Mesothelial cell of epicardium (in vitro differentiated cells): ENCODE measurements at regions not wholly inside any gene's neighbourhood (a gene's known extent, or its start where the extent isn't known, plus 50 kb on each side); places are given as distances from the start of the nearest gene placed in this dataset.

Source experiments
- DNase-seq, 2 experiments: peaks; one replicate each; pipeline ENCODE4 v3.0.0; 2021; ENCODE audit warnings: low spot score in 2 of 2; ENCODE audit not compliant: unreplicated experiment in 2 of 2
- H3K27ac Mint-ChIP-seq: 2 replicates; pipeline ENCODE4 v1.8.0; 2021; ENCODE audit warnings: mixed read lengths
- H3K27me3 Mint-ChIP-seq: 2 replicates; pipeline ENCODE4 v1.8.0; 2021; ENCODE audit warnings: low read depth, mixed read lengths
- H3K36me3 Mint-ChIP-seq: 2 replicates; pipeline ENCODE4 v1.8.0; 2021; ENCODE audit warnings: mixed read lengths
- H3K4me1 Mint-ChIP-seq: 2 replicates; pipeline ENCODE4 v1.8.0; 2021; ENCODE audit warnings: mixed read lengths
- H3K4me3 Mint-ChIP-seq: 2 replicates; pipeline ENCODE4 v1.8.0; 2021; ENCODE audit warnings: mild to moderate bottlenecking, moderate library complexity, mixed read lengths
- H3K9me3 Mint-ChIP-seq: 2 replicates; pipeline ENCODE4 v1.8.0; 2021; ENCODE audit warnings: mixed read lengths
- CTCF ChIP-seq: fragments of 200-600 bp; sonication (generic); IDR thresholded peaks from one replicate; pipeline ENCODE4 v1.5.0; 2021; ENCODE audit warnings: antibody characterized with exemption; ENCODE audit not compliant: unreplicated experiment

GRCh38 chr14:100988956-100989355 is 85.4 kb upstream of the RTL1 start:
- DNase-seq = no peak
- Mint-ChIP-seq H3K27ac (no peak overlapping the region), H3K36me3 (no peaks in the 10 kb centered on the region), H3K4me3 (no peak overlapping the region), H3K4me1 (no peaks in the 10 kb centered on the region), H3K9me3 (no peaks in the 10 kb centered on the region), H3K27me3 (peaks cover 19% of the 10 kb centered on the region)
- no peak for TF ChIP-seq CTCF

GRCh38 chr14:100989924-100990323 is 86.4 kb upstream of the RTL1 start:
- H3K27ac Mint-ChIP-seq = no peak overlapping the region
- peaks cover 4% of the 10 kb centered on the region for H3K9me3 Mint-ChIP-seq
- TF ChIP-seq CTCF = no peak
- H3K27me3 Mint-ChIP-seq = peaks cover 19% of the 10 kb centered on the region
- no peaks in the 10 kb centered on the region for H3K36me3 Mint-ChIP-seq
- no peak for DNase-seq
- no peak overlapping the region for H3K4me3 Mint-ChIP-seq
- H3K4me1 Mint-ChIP-seq = no peaks in the 10 kb centered on the region

- Mint-ChIP-seq H3K4me1 (no peaks in the 10 kb centered on the region), H3K27ac (no peak overlapping the region), H3K9me3 (peaks cover 15% of the 10 kb centered on the region), H3K27me3 (peaks cover 10% of the 10 kb centered on the region), H3K4me3 (no peak overlapping the region), H3K36me3 (no peaks in the 10 kb centered on the region)
- no peak for TF ChIP-seq CTCF
- DNase-seq = no peak
Measured at GRCh38 chr14:100994082-100994481, 90.6 kb upstream of the RTL1 start.

- no peak for TF ChIP-seq CTCF
- Mint-ChIP-seq H3K27ac (no peak overlapping the region), H3K9me3 (peaks cover 15% of the 10 kb centered on the region), H3K36me3 (no peaks in the 10 kb centered on the region), H3K4me3 (no peak overlapping the region), H3K27me3 (peaks cover 12% of the 10 kb centered on the region), H3K4me1 (no peaks in the 10 kb centered on the region)
- no peak for DNase-seq
Measured at GRCh38 chr14:100994756-100995330, 91.3 kb upstream of the RTL1 start.

GRCh38 chr14:101000711-101001250 is 97.3 kb upstream of the RTL1 start:
- H3K4me3 Mint-ChIP-seq = no peak overlapping the region
- H3K36me3 Mint-ChIP-seq = no peaks in the 10 kb centered on the region
- no peak for DNase-seq
- peaks cover 18% of the 10 kb centered on the region for H3K9me3 Mint-ChIP-seq
- H3K27ac Mint-ChIP-seq = no peak overlapping the region
- no peak for TF ChIP-seq CTCF
- H3K27me3 Mint-ChIP-seq = peaks cover 35% of the 10 kb centered on the region
- peaks cover 16% of the 10 kb centered on the region for H3K4me1 Mint-ChIP-seq
